Thyroid gland (tissue), 4 donors: ENCODE measurements at regions not wholly inside any gene's neighbourhood (a gene's known extent, or its start where the extent isn't known, plus 50 kb on each side); places are given as distances from the start of the nearest gene placed in this dataset.

Experiments used
- DNase-seq, 2 donors: peaks; one replicate each; pipeline ENCODE4 v3.0.0-alpha.2; 2019
- H3K27ac ChIP-seq, 3 donors: fragments of 200-600 bp; sonication (generic); 1 replicate in 2 of 3; 2 replicates in 1 of 3; pipeline ENCODE4 v1.5.1; 2016 to 2019; ENCODE audit warnings: mild to moderate bottlenecking in 1 of 3, moderate library complexity in 1 of 3
- H3K27me3 ChIP-seq: fragments of 200-600 bp; sonication (generic); one replicate; pipeline ENCODE4 v1.5.1; 2019
- H3K36me3 ChIP-seq, 2 donors: fragments of 200-600 bp; sonication (generic); one replicate each; pipeline ENCODE4 v1.5.1; 2016 to 2019
- H3K4me1 ChIP-seq, 2 donors: fragments of 200-600 bp; sonication (generic); one replicate each; pipeline ENCODE4 v1.5.1; 2017 to 2019
- H3K4me3 ChIP-seq, 3 donors: fragments of 200-600 bp; sonication (generic); replicated peaks in 1 of 3; 1 replicate in 2 of 3; 2 replicates in 1 of 3; pipeline ENCODE4 v1.5.1; 2016; ENCODE audit warnings: mild to moderate bottlenecking in 1 of 3
- H3K9me3 ChIP-seq: fragments of 200-600 bp; sonication (generic); one replicate; pipeline ENCODE4 v1.5.1; 2017
- POLR2A ChIP-seq, 2 donors: fragments of 450-650 bp; IDR thresholded peaks; one replicate each; pipeline ENCODE4 v1.6.1; 2017; ENCODE audit warnings: antibody characterized with exemption in 2 of 2, mild to moderate bottlenecking in 2 of 2, moderate library complexity in 1 of 2
- WGBS, 2 donors: methylation state at CpG; one replicate each; pipeline ENCODE4 v1.1.5; 2017; 5-methylcytosine and 5-hydroxymethylcytosine counted together
- intact Hi-C: fragments of 100-400 bp; cut with DNase I; formaldehyde crosslinking; loops from one replicate; pipeline ENCODE4 v1.15.1; 2023
- TF ChIP-seq, protein P1 (sequence below), 6 experiments: fragments of 200-600 bp in 3 of 6; fragments of 450-650 bp in 3 of 6; sonication (generic) in 3 of 6; IDR thresholded peaks; one replicate each; pipeline ENCODE4 v1.5.1; 2016 to 2019; ENCODE audit warnings: antibody characterized with exemption in 6 of 6, mild to moderate bottlenecking in 2 of 6, inconsistent platforms in 1 of 6, moderate library complexity in 1 of 6

DNA sequence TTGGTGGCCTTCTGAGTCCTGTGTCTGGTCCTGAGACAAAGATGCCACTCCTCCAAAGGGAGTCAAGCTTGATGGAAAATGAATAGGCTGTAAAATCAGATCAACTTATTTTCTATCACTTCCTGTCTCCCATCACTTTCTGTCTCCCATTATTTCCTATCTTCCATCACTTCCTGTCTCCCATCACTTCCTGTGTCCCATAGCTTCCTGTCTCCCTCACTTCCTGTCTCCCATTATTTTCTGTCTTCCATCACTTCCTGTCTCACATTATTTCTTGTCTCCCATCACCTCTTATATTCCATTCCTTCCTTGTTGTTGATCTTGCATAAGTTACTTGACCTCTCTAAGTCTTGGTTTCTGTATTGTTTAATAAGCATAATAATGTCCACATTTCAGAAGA is 418.5 kb upstream of the EEF2KMT start:
- TF ChIP-seq, protein P1, sequence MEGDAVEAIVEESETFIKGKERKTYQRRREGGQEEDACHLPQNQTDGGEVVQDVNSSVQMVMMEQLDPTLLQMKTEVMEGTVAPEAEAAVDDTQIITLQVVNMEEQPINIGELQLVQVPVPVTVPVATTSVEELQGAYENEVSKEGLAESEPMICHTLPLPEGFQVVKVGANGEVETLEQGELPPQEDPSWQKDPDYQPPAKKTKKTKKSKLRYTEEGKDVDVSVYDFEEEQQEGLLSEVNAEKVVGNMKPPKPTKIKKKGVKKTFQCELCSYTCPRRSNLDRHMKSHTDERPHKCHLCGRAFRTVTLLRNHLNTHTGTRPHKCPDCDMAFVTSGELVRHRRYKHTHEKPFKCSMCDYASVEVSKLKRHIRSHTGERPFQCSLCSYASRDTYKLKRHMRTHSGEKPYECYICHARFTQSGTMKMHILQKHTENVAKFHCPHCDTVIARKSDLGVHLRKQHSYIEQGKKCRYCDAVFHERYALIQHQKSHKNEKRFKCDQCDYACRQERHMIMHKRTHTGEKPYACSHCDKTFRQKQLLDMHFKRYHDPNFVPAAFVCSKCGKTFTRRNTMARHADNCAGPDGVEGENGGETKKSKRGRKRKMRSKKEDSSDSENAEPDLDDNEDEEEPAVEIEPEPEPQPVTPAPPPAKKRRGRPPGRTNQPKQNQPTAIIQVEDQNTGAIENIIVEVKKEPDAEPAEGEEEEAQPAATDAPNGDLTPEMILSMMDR (IDR thresholded peaks at IDR 0.05): no peak
- H3K4me1 ChIP-seq: no peaks in the 10 kb centered on the region
- H3K27ac ChIP-seq: no peak overlapping the region
- intact Hi-C loops: no loop called here
- no peaks in the 10 kb centered on the region for H3K9me3 ChIP-seq
- no peak overlapping the region for H3K4me3 ChIP-seq
- H3K36me3 ChIP-seq: no peaks in the 10 kb centered on the region
- DNase-seq: no peak
- no peaks in the 10 kb centered on the region for H3K27me3 ChIP-seq

DNA sequence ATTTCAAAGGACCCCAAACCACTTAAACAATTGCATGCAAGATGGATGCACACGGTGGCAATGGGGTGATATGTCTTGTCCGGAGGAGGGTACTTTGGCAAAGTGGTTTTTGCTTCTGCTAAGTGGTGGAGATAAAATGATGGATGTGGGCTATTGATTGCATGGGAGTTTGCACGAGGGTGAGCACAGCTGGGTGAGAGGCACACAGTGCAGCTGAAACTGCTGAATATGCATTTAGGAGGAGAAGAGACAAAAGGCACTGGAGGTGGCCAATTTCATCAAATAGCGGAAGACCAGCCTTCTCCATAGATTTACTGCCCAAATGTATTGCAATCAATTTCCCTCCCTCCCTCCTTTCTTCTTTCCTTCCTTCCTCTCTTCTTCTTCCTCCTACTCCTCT is 414.4 kb upstream of the EEF2KMT start:
- no peak for TF ChIP-seq POLR2A (IDR thresholded peaks at IDR 0.05)
- TF ChIP-seq, protein P1 (IDR thresholded peaks at IDR 0.05): no peak
- WGBS, 2 donors: 59 to 64% methylated on average over 4 of the region's 4 CpGs
- intact Hi-C loops: no loop called here

DNA sequence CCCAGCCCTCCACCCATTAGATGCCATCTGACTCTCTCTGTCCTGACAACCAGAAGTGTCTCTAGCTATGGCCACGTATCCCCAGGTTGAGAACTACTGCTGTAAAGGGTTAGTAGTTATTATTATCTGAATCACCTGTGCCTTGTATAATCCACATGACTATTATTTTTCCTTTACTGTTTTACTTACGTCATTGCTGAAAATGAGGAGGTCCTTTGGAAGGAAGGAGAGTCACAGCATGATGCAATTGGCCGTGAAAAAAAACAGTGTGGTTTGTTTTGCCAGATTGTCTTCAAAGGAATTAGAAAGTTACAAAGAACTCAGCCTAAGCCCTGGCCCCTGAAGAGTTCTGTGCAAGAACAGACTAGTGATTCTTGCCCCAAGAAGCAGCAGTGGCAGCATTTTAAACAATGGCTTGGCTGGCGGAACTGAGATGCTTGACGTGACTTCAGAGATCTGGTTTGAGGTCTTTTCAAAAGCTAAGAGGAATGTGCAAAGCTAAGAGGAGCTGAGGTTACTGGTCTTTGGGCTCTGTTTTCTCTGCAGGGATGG is 413.3 kb upstream of the EEF2KMT start:
- Histone ChIP-seq H3K36me3 (no peaks in the 10 kb centered on the region), H3K4me3 (no peak overlapping the region), H3K9me3 (no peaks in the 10 kb centered on the region), H3K27me3 (no peaks in the 10 kb centered on the region), H3K4me1 (peaks cover 3 to 11% of the 10 kb centered on the region in 2 donors), H3K27ac (peak overlapping the region in 2 of 3 donors; percentile 23 to 49)
- intact Hi-C loops: no loop called here
- 6 to 16% methylated on average over 5 of the region's 5 CpGs for WGBS, 2 donors
- DNase-seq: peak; percentile 63 to 67
- TF ChIP-seq, protein P1 (IDR thresholded peaks at IDR 0.05): no peak
- TF ChIP-seq POLR2A (IDR thresholded peaks at IDR 0.05): no peak

More for the DNA sequence above, 414.4 kb upstream of the EEF2KMT start:
- DNase-seq: no peak
- Histone ChIP-seq H3K4me1 (peaks cover 3 to 11% of the 10 kb centered on the region in 2 donors), H3K9me3 (no peaks in the 10 kb centered on the region), H3K4me3 (no peak overlapping the region), H3K27ac (no peak overlapping the region), H3K27me3 (no peaks in the 10 kb centered on the region), H3K36me3 (no peaks in the 10 kb centered on the region)

DNA sequence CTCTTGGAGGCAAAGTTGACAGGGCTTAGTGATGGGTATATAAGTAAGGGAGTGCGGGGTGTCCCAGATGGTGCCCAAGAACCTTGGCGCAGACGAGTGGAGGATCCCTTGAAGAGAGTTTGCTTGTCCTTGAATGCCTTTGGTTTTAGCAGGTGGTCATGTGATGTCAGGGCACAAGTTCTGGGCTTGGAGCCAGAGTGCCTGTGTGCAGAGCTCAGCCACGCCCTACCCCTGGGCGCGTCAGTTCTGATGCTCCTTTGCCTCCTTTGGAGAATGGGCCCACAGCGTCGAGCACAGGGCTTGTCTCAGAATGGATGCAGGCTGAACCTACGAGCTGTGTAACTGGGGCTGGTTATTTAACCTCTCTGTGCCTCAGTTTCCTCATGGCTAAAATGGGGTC is 412.2 kb upstream of the EEF2KMT start:
- H3K27me3 ChIP-seq: no peaks in the 10 kb centered on the region
- intact Hi-C loops: loop anchor here (10.0 kb wide), 1 partner anchor 95 kb away; no protein-coding TSS in a partner anchor
- TF ChIP-seq POLR2A (IDR thresholded peaks at IDR 0.05): no peak
- TF ChIP-seq, protein P1 (IDR thresholded peaks at IDR 0.05): no peak
- WGBS, 2 donors: 40 to 41% methylated on average over 3 to 9 of the region's 9 CpGs
- no peak overlapping the region for H3K4me3 ChIP-seq
- no peaks in the 10 kb centered on the region for H3K36me3 ChIP-seq
- H3K4me1 ChIP-seq: peaks cover 3 to 11% of the 10 kb centered on the region in 2 donors
- no peaks in the 10 kb centered on the region for H3K9me3 ChIP-seq
- DNase-seq: peak; percentile 84 to 91
- H3K27ac ChIP-seq: no peak overlapping the region

DNA sequence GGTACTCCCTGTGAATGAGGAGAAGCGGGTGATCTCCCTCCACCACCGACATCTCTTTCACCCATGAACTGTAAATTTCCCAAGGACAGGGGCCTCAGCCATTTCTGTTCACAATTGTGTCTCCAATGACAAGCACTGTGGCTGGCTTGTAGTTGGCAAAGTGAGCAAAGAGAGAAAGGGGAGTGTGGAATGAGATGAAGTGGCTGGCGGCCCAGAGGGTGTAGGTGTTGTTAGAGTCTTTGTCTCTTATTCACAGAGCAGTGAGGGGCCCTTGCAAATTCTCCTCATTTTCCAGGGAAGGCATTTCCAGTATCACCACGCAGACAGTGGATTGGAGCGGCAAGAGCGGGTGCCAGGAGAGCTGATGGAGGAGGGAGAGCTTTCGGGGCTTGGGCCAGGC is 411.7 kb upstream of the EEF2KMT start:
- TF ChIP-seq, protein P1 (IDR thresholded peaks at IDR 0.05): no peak
- TF ChIP-seq POLR2A (IDR thresholded peaks at IDR 0.05): no peak
- Histone ChIP-seq H3K4me3 (no peak overlapping the region), H3K27ac (no peak overlapping the region), H3K36me3 (no peaks in the 10 kb centered on the region), H3K9me3 (no peaks in the 10 kb centered on the region), H3K4me1 (peaks cover 3 to 14% of the 10 kb centered on the region in 2 donors), H3K27me3 (no peaks in the 10 kb centered on the region)
- 90% methylated on average over 7 of the region's 7 CpGs for WGBS, 2 donors
- DNase-seq: peak in 1 of 2 donors; percentile 10
- intact Hi-C loops: loop anchor here (10.0 kb wide), 1 partner anchor 95 kb away; no protein-coding TSS in a partner anchor
